H7 (cell line): ENCODE measurements at regions not wholly inside any gene's neighbourhood (a gene's known extent, or its start where the extent isn't known, plus 50 kb on each side); places are given as distances from the start of the nearest gene placed in this dataset.
"Not testable (repeated sequence)": the region's sequence is repeated elsewhere in the genome, so short reads cannot be mapped to it uniquely, and the experiment has no call there.

ENCODE experiments used
- DNase-seq: peaks from one replicate; pipeline ENCODE4 v3.0.0; 2012
- H3K27me3 ChIP-seq: 2 replicates; pipeline ENCODE4 v1.6.0; 2011; ENCODE audit warnings: mild to moderate bottlenecking, low read length; ENCODE audit not compliant: control insufficient read depth, insufficient read depth
- H3K36me3 ChIP-seq: replicated peaks from 2 replicates; pipeline ENCODE4 v1.5.1; 2011; ENCODE audit warnings: low read length; ENCODE audit not compliant: control insufficient read depth, insufficient read depth
- H3K4me3 ChIP-seq: 2 replicates; pipeline ENCODE4 v1.5.1; 2011; ENCODE audit warnings: low read depth, mild to moderate bottlenecking, control low read depth, low read length, moderate library complexity; ENCODE audit not compliant: insufficient read depth

- no peak for DNase-seq
- H3K4me3 ChIP-seq, result no peak overlapping the region
- no peaks in the 10 kb centered on the region for H3K36me3 ChIP-seq
- no peaks in the 10 kb centered on the region for H3K27me3 ChIP-seq
Observed at GRCh38 chr2:58702302-58702885, 461.3 kb upstream of the FANCL start.

DNA sequence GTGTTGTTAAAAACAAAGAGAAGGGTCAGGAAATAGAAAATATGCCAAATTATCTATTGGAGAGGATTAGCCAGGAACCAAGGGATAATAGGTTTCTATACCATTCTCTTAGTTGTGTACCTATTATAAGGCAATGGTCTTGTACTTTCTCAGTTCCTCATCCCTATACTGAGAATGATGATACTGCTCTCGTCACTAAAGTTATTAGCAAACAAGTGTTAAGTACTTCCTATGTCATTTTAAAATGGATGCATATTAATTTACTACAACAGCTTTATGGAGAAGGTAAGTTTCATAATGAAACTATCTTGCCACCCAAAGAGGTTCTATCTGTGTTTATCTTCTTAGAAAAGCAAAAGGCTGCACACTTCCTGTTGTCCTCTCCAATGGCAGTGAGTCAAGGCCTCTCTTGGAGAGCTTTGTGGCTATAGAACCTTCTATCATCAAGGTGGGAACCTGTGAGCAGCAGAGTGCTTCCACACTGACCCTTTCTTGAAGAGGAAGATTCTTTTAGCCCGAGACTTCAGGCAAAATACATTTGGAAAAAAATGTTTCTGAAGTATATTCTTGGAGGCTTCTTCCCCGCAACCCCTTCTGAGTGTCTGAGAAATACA lies 460.7 kb upstream of the FANCL start:
- Histone ChIP-seq H3K27me3 (no peaks in the 10 kb centered on the region), H3K4me3 (no peak overlapping the region), H3K36me3 (no peaks in the 10 kb centered on the region)
- no peak for DNase-seq

DNA sequence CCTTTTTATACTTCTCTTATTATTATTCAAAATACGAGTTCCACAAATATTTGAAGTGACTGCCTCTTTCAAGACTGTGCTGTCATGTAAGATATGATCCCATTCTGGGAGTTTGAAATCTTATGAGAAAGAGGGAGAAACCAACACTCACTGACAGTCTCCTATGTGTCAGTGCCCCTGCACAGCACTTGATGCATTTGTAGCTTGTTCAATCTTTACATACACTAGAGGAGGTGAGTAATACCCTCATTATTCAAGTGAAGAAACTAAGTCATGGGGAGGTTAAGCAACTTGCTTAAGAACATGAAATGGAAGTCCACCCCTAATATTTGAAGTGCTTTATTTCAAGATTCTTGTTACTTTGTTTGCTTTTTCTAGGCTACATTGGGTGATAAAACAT lies 459.5 kb upstream of the FANCL start:
- Histone ChIP-seq H3K36me3 (no peaks in the 10 kb centered on the region), H3K27me3 (no peaks in the 10 kb centered on the region), H3K4me3 (no peak overlapping the region)
- DNase-seq, result no peak

- H3K27me3 ChIP-seq, result no peaks in the 10 kb centered on the region
- no peaks in the 10 kb centered on the region for H3K36me3 ChIP-seq
- no peak overlapping the region for H3K4me3 ChIP-seq
- no peak for DNase-seq
Observed at GRCh38 chr2:58699411-58699810, 458.3 kb upstream of the FANCL start.

- Histone ChIP-seq H3K36me3 (no peaks in the 10 kb centered on the region), H3K4me3 (no peak overlapping the region), H3K27me3 (no peaks in the 10 kb centered on the region)
- DNase-seq, result no peak
Observed at GRCh38 chr2:58698620-58699019, 457.5 kb upstream of the FANCL start.

GRCh38 chr2:58694114-58694513 lies 453.0 kb upstream of the FANCL start:
- H3K27me3 ChIP-seq, H3K4me3 ChIP-seq, DNase-seq, H3K36me3 ChIP-seq: not testable (repeated sequence)

DNA sequence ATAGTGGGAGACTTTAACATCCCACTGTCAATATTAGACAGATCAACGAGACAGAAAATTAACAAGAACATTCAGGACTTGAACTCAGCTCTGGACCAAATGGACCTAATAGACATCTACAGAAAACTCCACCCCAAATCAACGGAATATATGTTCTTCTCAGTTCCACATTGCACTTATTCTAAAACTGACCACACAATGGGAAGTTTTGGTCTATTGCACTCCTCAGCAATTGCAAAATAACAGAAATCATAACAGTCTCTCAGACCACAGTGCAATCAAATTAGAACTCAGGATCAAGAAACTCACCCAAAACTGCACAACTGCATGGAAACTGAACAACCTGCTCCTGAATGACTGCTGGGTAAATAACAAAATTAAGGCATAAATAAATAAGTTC lies 449.9 kb upstream of the FANCL start:
- H3K36me3 ChIP-seq, H3K4me3 ChIP-seq, H3K27me3 ChIP-seq, DNase-seq: not testable (repeated sequence)

- DNase-seq, result no peak
- H3K4me3 ChIP-seq, result no peak overlapping the region
- no peaks in the 10 kb centered on the region for H3K36me3 ChIP-seq
- H3K27me3 ChIP-seq, result no peaks in the 10 kb centered on the region
Observed at GRCh38 chr2:58688813-58689212, 447.7 kb upstream of the FANCL start.

GRCh38 chr2:58686776-58687175 lies 445.7 kb upstream of the FANCL start:
- Histone ChIP-seq H3K36me3 (no peaks in the 10 kb centered on the region), H3K27me3 (no peaks in the 10 kb centered on the region), H3K4me3 (no peak overlapping the region)
- DNase-seq, result no peak

GRCh38 chr2:58680755-58681310 lies 439.7 kb upstream of the FANCL start:
- no peaks in the 10 kb centered on the region for H3K27me3 ChIP-seq
- no peak overlapping the region for H3K4me3 ChIP-seq
- H3K36me3 ChIP-seq, result no peaks in the 10 kb centered on the region
- no peak for DNase-seq

- DNase-seq, result no peak
- H3K4me3 ChIP-seq, result no peak overlapping the region
- no peaks in the 10 kb centered on the region for H3K36me3 ChIP-seq
- H3K27me3 ChIP-seq, result no peaks in the 10 kb centered on the region
Observed at GRCh38 chr2:58677748-58678147, 436.6 kb upstream of the FANCL start.

DNA sequence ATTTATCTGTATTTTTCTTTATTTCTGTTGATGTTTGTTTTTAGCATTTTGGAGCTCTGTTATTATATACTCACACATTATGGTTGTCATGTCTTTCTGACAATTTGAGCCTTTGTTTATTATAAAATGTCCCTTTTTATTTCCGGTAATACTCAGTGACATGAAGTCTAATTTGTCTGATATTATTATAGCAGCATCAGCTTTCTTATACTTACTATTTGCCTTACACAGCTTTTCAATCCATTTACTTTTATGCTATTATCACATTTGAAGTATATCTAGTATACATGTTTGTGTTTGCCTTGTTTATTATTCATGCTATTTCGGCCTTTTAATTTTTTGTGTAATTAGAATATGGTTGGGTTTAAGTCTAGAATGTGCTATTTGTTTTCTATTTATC lies 430.6 kb upstream of the FANCL start:
- Histone ChIP-seq H3K36me3 (no peaks in the 10 kb centered on the region), H3K4me3 (no peak overlapping the region), H3K27me3 (no peaks in the 10 kb centered on the region)
- no peak for DNase-seq

GRCh38 chr2:58669998-58670397 lies 428.9 kb upstream of the FANCL start:
- no peaks in the 10 kb centered on the region for H3K36me3 ChIP-seq
- no peak overlapping the region for H3K4me3 ChIP-seq
- no peak for DNase-seq
- no peaks in the 10 kb centered on the region for H3K27me3 ChIP-seq

DNA sequence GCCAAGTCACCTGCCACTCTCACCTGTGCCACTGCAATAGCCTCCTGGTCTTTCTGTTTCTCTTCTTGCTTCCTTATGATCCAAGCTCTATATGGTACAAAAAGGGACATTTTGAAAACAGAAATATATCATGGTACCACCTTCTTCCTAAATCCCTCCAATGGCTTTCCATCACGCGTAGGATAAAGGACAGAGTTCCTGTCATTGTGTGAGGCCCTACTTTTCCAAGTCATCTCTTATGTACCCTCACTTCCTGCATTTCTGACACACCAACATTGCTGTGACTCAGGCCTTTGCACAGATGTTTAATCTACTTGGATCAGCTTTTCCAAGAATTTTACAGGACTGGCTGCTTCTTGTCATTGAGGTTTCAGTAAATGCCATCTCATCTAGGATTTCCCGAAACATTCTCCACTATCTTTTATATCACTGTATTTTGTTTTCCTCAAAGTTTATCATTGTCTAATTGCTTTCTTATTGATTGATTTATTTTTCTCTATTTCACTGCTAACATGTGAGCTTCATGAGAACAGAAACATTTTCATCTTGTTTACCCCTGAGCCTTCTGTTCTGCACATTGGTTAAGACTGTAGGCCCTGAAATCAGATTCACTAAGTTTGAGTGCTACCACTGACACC lies 426.1 kb upstream of the FANCL start:
- DNase-seq, result no peak
- H3K4me3 ChIP-seq, result no peak overlapping the region
- H3K36me3 ChIP-seq, result no peaks in the 10 kb centered on the region
- H3K27me3 ChIP-seq, result no peaks in the 10 kb centered on the region

GRCh38 chr2:58666323-58666970 lies 425.3 kb upstream of the FANCL start:
- H3K4me3 ChIP-seq, result no peak overlapping the region
- no peak for DNase-seq
- no peaks in the 10 kb centered on the region for H3K36me3 ChIP-seq
- H3K27me3 ChIP-seq, result no peaks in the 10 kb centered on the region
